Endothelial cell of umbilical vein (primary cell): ENCODE measurements at regions not wholly inside any gene's neighbourhood (a gene's known extent, or its start where the extent isn't known, plus 50 kb on each side); places are given as distances from the start of the nearest gene placed in this dataset.

ENCODE experiments used
- CTCF ChIP-seq, 2 donors: IDR thresholded peaks; 1 replicate in 1 of 2; 2 replicates in 1 of 2; pipeline ENCODE4 v1.5.1; 2011; ENCODE audit warnings: low read length in 2 of 2, mild to moderate bottlenecking in 2 of 2, moderate library complexity in 2 of 2, control low read depth in 1 of 2, inconsistent platforms in 1 of 2, low read depth in 1 of 2; ENCODE audit not compliant: insufficient read depth in 1 of 2; ENCODE audit errors: extremely low read depth in 1 of 2
- EZH2 ChIP-seq: IDR thresholded peaks from 2 replicates; pipeline ENCODE4 v1.6.1; 2012; ENCODE audit warnings: borderline replicate concordance, low read depth, mild to moderate bottlenecking, moderate library complexity, low read length, inconsistent platforms; ENCODE audit not compliant: severe bottlenecking
- POLR2A ChIP-seq: IDR thresholded peaks from 2 replicates; pipeline ENCODE4 v1.6.1; 2012; ENCODE audit warnings: low read depth, mild to moderate bottlenecking, control low read depth, low read length

DNA sequence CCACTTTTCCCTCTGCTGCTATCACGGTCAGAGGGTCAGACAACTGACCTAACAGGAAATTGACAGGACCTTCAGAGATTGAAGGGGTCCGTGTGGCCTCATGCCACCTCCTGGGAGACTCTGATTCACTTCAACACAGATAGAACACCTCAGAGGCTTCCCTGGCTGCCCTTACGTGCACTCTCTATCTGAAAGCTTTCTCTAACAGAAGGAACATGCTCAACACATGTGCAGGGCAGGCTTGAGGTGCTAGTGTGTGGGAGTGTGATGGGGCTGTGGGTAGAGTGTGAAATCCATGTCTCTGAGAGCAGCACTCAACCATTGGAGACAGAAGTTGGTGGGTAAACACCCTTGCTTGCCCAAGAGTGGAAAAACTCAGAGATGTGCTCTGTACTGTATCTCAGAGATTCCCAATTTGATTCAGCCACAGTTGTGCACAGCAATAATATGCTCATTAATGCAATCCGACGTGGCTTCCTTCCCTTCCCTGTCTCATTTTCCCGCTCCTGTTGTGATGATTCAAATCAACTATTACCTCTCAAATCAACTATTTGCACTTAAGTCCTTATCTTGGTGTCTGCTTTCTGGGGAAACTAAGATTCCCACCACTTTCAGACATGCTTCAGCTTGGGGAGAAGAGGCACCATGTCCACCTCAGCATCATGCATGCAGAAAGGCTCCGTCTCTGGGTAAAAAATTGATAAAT, 62.0 kb upstream of the MAGEB2 start:
- TF ChIP-seq EZH2 = no peak
- TF ChIP-seq CTCF (IDR thresholded peaks at IDR 0.05; ENCODE audit: extremely low read depth in 1 of 2, insufficient read depth in 1 of 2, low read depth in 1 of 2, low read length in 2 of 2) = no peak
- TF ChIP-seq POLR2A = no peak
